ENCODE measurements at regions not wholly inside any gene's neighbourhood (a gene's known extent, or its start where the extent isn't known, plus 50 kb on each side); places are given as distances from the start of the nearest gene placed in this dataset.

DNA sequence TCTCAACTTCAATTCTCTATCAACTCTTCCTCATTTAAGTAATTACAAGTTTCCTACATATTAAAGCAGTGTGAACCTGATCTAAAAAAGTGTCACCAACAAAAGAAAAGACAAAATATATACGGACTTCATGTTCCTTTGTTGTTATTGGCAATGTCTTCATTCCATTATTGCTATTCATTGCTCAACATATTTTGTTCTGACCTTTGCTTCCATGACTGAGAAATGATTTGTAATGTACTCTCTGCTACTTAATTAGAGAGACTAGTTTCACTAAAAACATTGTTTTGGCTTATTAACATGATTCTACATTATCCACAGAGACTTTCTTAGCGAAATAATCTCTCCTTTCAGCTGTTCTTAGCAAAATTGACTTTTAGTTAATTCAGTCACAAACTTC is 657.2 kb upstream of the ROBO1 start:
- H3K79me2 ChIP-seq (ENCODE audit: control insufficient read depth, insufficient read depth, low read length) = no peaks in the 10 kb centered on the region
- no peak overlapping the region for H2AFZ ChIP-seq (ENCODE audit: low read depth, low read length)
- no peaks in the 10 kb centered on the region for H3K36me3 ChIP-seq (ENCODE audit: control insufficient read depth, insufficient read depth, low read length)
- no peaks in the 10 kb centered on the region for H3K9me3 ChIP-seq (replicated peaks; ENCODE audit: control insufficient read depth, insufficient read depth, low read depth, low read length)
- H3K27me3 ChIP-seq (ENCODE audit: control insufficient read depth in 2 of 2, insufficient read depth in 2 of 2, low read length in 2 of 2) = no peaks in the 10 kb centered on the region
- no peaks in the 10 kb centered on the region for H3K4me1 ChIP-seq (replicated peaks in 1 of 2; ENCODE audit: control insufficient read depth in 2 of 2, insufficient read depth in 2 of 2, low read length in 2 of 2)
- no peak overlapping the region for H3K27ac ChIP-seq (ENCODE audit: extremely low read depth, low read depth, low read length)
- BruUV-seq (replicated peaks) = no TSS peak
- no peak overlapping the region for H3K4me2 ChIP-seq (ENCODE audit: insufficient read depth, low read length)
- in situ Hi-C loops (cut with MboI) (no loop called here), intact Hi-C loops (cut with micrococcal nuclease) (no loop called here)
- no peak for DNase-seq (ENCODE audit: extremely low read depth in 1 of 4, low spot score in 3 of 4)
- CTCF ChIA-PET (ENCODE audit: low intra/inter-chr PET ratio) = no interaction called here
- TF ChIP-seq CREBBP (IDR thresholded peaks at IDR 0.05; ENCODE audit: low read depth, low read length) (no peak), ZZZ3 (IDR thresholded peaks at IDR 0.05) (no peak), ZNF174 (CRISPR knock-in tag; IDR thresholded peaks at IDR 0.05) (no peak), FOXA1 (IDR thresholded peaks at IDR 0.05; ENCODE audit: borderline replicate concordance) (no peak), TEAD4 (IDR thresholded peaks at IDR 0.05; ENCODE audit: low read length) (no peak), TEAD4 (CRISPR knock-in tag; IDR thresholded peaks at IDR 0.05; ENCODE audit: borderline replicate concordance) (no peak), ZNF76 (CRISPR knock-in tag; IDR thresholded peaks at IDR 0.05; ENCODE audit: borderline replicate concordance) (no peak), ZNF408 (CRISPR knock-in tag; IDR thresholded peaks at IDR 0.05; ENCODE audit: low read depth) (no peak), POLR2H (tag; IDR thresholded peaks at IDR 0.05; ENCODE audit: low read depth) (no peak)
- TF ChIP-seq, protein P1, sequence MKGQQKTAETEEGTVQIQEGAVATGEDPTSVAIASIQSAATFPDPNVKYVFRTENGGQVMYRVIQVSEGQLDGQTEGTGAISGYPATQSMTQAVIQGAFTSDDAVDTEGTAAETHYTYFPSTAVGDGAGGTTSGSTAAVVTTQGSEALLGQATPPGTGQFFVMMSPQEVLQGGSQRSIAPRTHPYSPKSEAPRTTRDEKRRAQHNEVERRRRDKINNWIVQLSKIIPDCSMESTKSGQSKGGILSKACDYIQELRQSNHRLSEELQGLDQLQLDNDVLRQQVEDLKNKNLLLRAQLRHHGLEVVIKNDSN (CRISPR knock-in tag; IDR thresholded peaks at IDR 0.05) = no peak
- TF ChIP-seq, protein P2, sequence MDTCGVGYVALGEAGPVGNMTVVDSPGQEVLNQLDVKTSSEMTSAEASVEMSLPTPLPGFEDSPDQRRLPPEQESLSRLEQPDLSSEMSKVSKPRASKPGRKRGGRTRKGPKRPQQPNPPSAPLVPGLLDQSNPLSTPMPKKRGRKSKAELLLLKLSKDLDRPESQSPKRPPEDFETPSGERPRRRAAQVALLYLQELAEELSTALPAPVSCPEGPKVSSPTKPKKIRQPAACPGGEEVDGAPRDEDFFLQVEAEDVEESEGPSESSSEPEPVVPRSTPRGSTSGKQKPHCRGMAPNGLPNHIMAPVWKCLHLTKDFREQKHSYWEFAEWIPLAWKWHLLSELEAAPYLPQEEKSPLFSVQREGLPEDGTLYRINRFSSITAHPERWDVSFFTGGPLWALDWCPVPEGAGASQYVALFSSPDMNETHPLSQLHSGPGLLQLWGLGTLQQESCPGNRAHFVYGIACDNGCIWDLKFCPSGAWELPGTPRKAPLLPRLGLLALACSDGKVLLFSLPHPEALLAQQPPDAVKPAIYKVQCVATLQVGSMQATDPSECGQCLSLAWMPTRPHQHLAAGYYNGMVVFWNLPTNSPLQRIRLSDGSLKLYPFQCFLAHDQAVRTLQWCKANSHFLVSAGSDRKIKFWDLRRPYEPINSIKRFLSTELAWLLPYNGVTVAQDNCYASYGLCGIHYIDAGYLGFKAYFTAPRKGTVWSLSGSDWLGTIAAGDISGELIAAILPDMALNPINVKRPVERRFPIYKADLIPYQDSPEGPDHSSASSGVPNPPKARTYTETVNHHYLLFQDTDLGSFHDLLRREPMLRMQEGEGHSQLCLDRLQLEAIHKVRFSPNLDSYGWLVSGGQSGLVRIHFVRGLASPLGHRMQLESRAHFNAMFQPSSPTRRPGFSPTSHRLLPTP (IDR thresholded peaks at IDR 0.05; ENCODE audit: borderline replicate concordance, extremely low read depth, insufficient read length) = no peak
- no peak overlapping the region for H3K4me3 ChIP-seq
- no peak for ATAC-seq
- no peak for FAIRE-seq
- H3K9ac ChIP-seq (ENCODE audit: insufficient read depth in 1 of 2, low read depth in 2 of 2, low read length in 2 of 2) = no peak overlapping the region
- H3K9me1 ChIP-seq (ENCODE audit: control insufficient read depth, insufficient read depth, low read length) = no peaks in the 10 kb centered on the region
- POLR2A ChIA-PET = no interaction called here
- 0% methylated on average over 2 of the region's 2 CpGs for WGBS (ENCODE audit: insufficient coverage, low coverage, missing lambda C conversion rate)
- no peaks in the 10 kb centered on the region for H4K20me1 ChIP-seq (replicated peaks; ENCODE audit: control insufficient read depth, insufficient read depth, low read length)

All from K562 (cell line).